22Rv1 (cell line): ENCODE measurements at regions not wholly inside any gene's neighbourhood (a gene's known extent, or its start where the extent isn't known, plus 50 kb on each side); places are given as distances from the start of the nearest gene placed in this dataset.

Experiments used
- CTCF ChIP-seq: fragments of 450-650 bp; IDR thresholded peaks from 2 replicates; pipeline ENCODE4 v1.5.1; 2017; ENCODE audit warnings: mild to moderate bottlenecking
- ZFX ChIP-seq: fragments of 450-650 bp; IDR thresholded peaks from 2 replicates; pipeline ENCODE4 v1.6.1; 2017; ENCODE audit warnings: antibody characterized with exemption, borderline replicate concordance

GRCh38 chr1:220420726-220421125 lies 107.2 kb upstream of the MARK1 start:
- TF ChIP-seq CTCF (no peak), ZFX (no peak)
